Astrocyte (in vitro differentiated cells and primary cell): ENCODE measurements at regions not wholly inside any gene's neighbourhood (a gene's known extent, or its start where the extent isn't known, plus 50 kb on each side); places are given as distances from the start of the nearest gene placed in this dataset.

Experiments used
- EZH2 ChIP-seq: IDR thresholded peaks from 2 replicates; pipeline ENCODE4 v1.6.1; 2012; ENCODE audit warnings: mild to moderate bottlenecking, low read length, inconsistent platforms; ENCODE audit not compliant: insufficient read depth
- TF ChIP-seq, protein P1 (sequence below): IDR thresholded peaks from 2 replicates; pipeline ENCODE4 v1.5.1; 2011; ENCODE audit warnings: low read depth, mild to moderate bottlenecking, inconsistent platforms, low read length, moderate library complexity; ENCODE audit not compliant: insufficient read depth

DNA sequence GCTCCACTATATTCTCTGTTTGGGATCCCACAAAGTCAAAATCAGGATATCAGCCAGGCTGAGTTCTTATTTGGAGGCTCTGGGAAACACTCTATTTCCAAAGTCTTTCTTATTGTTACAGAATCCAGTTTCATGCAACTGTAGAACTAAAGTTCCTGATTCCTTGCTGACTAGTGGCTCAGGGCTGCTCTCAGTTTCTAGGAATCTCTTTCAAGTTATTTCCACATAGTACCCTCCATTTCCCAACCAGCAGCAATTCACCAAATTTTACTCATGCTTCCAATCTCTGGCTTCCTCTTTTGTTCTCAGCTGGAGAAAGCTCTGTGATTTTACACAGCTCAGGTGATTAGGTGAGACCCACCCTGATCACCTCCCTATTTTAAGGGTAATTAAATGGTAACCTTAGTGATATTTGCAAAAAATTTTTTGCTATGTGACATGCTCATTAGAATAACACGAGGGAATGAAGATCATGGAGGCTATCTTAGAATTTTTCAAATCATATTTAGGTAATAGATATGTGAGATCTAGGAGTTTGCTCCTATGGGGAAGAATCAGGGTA lies 794.9 kb upstream of the ARRDC3 start:
- TF ChIP-seq, protein P1, sequence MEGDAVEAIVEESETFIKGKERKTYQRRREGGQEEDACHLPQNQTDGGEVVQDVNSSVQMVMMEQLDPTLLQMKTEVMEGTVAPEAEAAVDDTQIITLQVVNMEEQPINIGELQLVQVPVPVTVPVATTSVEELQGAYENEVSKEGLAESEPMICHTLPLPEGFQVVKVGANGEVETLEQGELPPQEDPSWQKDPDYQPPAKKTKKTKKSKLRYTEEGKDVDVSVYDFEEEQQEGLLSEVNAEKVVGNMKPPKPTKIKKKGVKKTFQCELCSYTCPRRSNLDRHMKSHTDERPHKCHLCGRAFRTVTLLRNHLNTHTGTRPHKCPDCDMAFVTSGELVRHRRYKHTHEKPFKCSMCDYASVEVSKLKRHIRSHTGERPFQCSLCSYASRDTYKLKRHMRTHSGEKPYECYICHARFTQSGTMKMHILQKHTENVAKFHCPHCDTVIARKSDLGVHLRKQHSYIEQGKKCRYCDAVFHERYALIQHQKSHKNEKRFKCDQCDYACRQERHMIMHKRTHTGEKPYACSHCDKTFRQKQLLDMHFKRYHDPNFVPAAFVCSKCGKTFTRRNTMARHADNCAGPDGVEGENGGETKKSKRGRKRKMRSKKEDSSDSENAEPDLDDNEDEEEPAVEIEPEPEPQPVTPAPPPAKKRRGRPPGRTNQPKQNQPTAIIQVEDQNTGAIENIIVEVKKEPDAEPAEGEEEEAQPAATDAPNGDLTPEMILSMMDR = no peak
- TF ChIP-seq EZH2 = no peak
